ENCODE measurements at regions not wholly inside any gene's neighbourhood (a gene's known extent, or its start where the extent isn't known, plus 50 kb on each side); places are given as distances from the start of the nearest gene placed in this dataset.

DNA sequence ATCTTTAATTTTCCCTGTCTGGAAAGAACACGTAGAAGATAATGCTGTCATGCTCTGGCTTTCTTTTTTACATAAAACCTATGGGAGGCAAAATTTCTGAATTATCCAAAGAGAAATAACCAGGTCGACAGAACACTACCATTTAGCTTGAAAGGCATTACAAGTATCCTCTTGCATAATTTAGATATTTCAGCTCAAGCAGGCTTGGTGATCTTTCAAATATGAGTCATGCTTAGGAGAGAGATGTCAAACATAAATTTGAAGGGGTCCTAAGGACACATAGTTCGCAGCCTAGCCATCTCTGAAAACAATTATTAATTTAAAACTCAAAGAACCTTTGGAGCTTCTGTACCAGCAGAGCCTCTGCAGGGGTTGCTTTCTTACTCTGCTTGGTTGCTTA is 100.9 kb downstream of the FAS start:
- ChIA-PET POLR2A (no interaction called here), CTCF (no interaction called here)
- H4K20me1 ChIP-seq (replicated peaks; ENCODE audit: control insufficient read depth, extremely low read depth, insufficient read depth, low read length), result no peaks in the 10 kb centered on the region
- H3K36me3 ChIP-seq (ENCODE audit: control insufficient read depth in 2 of 2, extremely low read depth in 1 of 2, insufficient read depth in 2 of 2, low read length in 2 of 2), result no peaks in the 10 kb centered on the region
- no TSS peak for BruUV-seq (replicated peaks)
- no peak for DNase-seq (ENCODE audit: low read depth, low spot score)
- H3K27ac ChIP-seq (ENCODE audit: insufficient read depth, low read depth, low read length), result no peak overlapping the region
- intact Hi-C loops (cut with micrococcal nuclease) (no loop called here), dilution Hi-C loops (cut with MboI; ENCODE audit: extremely low pct_ligation_motif_present, low sequenced_read_pairs) (no loop called here)
- H3K4me1 ChIP-seq (ENCODE audit: control insufficient read depth, extremely low read depth, insufficient read depth, low read length), result no peaks in the 10 kb centered on the region
- H3K9ac ChIP-seq (replicated peaks; ENCODE audit: extremely low read depth, insufficient read depth, low read length), result no peak overlapping the region
- no peak overlapping the region for H3K4me3 ChIP-seq (replicated peaks in 1 of 3; ENCODE audit: insufficient read depth in 1 of 3, low read depth in 1 of 3, low read length in 3 of 3)
- no peak overlapping the region for H3K4me2 ChIP-seq (ENCODE audit: insufficient read depth, low read length)
- TF ChIP-seq EZH2 (IDR thresholded peaks at IDR 0.05; ENCODE audit: borderline replicate concordance, low read depth, low read length, severe bottlenecking), result no peak
- H3K27me3 ChIP-seq (ENCODE audit: control insufficient read depth in 2 of 2, insufficient read depth in 2 of 2, low read length in 2 of 2), result no peaks in the 10 kb centered on the region
- H3K9me1 ChIP-seq (replicated peaks; ENCODE audit: control insufficient read depth, extremely low read depth, insufficient read depth, low read length), result no peaks in the 10 kb centered on the region
- H2AFZ ChIP-seq (ENCODE audit: low read depth, low read length), result no peak overlapping the region
- H3K9me3 ChIP-seq (replicated peaks; ENCODE audit: control insufficient read depth, insufficient read depth, low read length), result no peaks in the 10 kb centered on the region
- H3K79me2 ChIP-seq (ENCODE audit: control insufficient read depth, insufficient read depth, low read length), result no peaks in the 10 kb centered on the region
- no peak for FAIRE-seq

DNA sequence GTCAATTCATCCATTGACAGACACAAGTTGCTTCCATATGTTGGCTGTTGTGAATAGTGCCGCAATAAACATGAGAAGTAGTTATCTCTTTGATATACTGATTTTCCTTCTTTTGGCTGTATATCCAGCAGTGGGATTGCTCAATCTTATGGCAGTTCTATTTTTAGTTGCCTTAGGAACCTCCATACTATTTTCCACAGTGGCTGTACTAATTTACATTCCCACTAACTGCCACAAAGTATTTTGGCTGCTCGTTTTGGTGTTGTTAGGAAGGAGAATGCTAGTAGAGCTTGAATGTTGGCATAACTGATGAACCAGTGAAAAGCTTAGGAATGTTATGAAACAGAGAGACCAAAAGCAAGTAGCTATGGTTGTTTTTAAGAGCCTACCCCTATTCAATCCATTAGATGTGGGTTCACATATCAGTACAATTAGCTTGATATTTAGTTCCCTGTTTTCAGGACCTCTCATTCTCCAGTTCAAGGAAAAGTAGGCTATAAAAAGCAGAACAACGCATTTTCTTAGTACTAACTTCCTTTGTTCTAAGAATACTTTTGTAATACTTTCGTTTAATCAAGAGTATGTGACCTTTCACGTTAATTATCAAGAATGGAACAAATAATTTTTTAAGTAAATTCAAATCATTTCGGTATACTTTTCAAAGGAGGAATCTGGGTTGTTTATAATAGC is 100.3 kb downstream of the FAS start:
- Histone ChIP-seq H3K4me1 (ENCODE audit: control insufficient read depth, extremely low read depth, insufficient read depth, low read length) (no peaks in the 10 kb centered on the region), H3K36me3 (ENCODE audit: control insufficient read depth in 2 of 2, extremely low read depth in 1 of 2, insufficient read depth in 2 of 2, low read length in 2 of 2) (no peaks in the 10 kb centered on the region), H3K9me3 (replicated peaks; ENCODE audit: control insufficient read depth, insufficient read depth, low read length) (no peaks in the 10 kb centered on the region), H3K9me1 (replicated peaks; ENCODE audit: control insufficient read depth, extremely low read depth, insufficient read depth, low read length) (no peaks in the 10 kb centered on the region), H3K9ac (replicated peaks; ENCODE audit: extremely low read depth, insufficient read depth, low read length) (no peak overlapping the region), H3K27ac (ENCODE audit: insufficient read depth, low read depth, low read length) (no peak overlapping the region), H3K4me3 (replicated peaks in 1 of 3; ENCODE audit: insufficient read depth in 1 of 3, low read depth in 1 of 3, low read length in 3 of 3) (no peak overlapping the region), H3K79me2 (ENCODE audit: control insufficient read depth, insufficient read depth, low read length) (no peaks in the 10 kb centered on the region), H4K20me1 (replicated peaks; ENCODE audit: control insufficient read depth, extremely low read depth, insufficient read depth, low read length) (no peaks in the 10 kb centered on the region), H2AFZ (ENCODE audit: low read depth, low read length) (no peak overlapping the region), H3K27me3 (ENCODE audit: control insufficient read depth in 2 of 2, insufficient read depth in 2 of 2, low read length in 2 of 2) (no peaks in the 10 kb centered on the region), H3K4me2 (ENCODE audit: insufficient read depth, low read length) (no peak overlapping the region)
- FAIRE-seq (no peak), DNase-seq (ENCODE audit: low read depth, low spot score) (no peak)
- intact Hi-C loops (cut with micrococcal nuclease), result no loop called here
- POLR2A ChIA-PET, result no interaction called here
- CTCF ChIA-PET, result no interaction called here
- TF ChIP-seq, protein P1, sequence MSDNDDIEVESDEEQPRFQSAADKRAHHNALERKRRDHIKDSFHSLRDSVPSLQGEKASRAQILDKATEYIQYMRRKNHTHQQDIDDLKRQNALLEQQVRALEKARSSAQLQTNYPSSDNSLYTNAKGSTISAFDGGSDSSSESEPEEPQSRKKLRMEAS (IDR thresholded peaks at IDR 0.05; ENCODE audit: insufficient read depth, insufficient read length), result no peak
- dilution Hi-C loops (cut with MboI; ENCODE audit: extremely low pct_ligation_motif_present, low sequenced_read_pairs), result no loop called here
- no TSS peak for BruUV-seq (replicated peaks)
